Parathyroid adenoma (tissue), 2 donors: ENCODE measurements at regions not wholly inside any gene's neighbourhood (a gene's known extent, or its start where the extent isn't known, plus 50 kb on each side); places are given as distances from the start of the nearest gene placed in this dataset.

Source experiments
- H2AFZ ChIP-seq: fragments of 300-600 bp; sonication (generic); one replicate; pipeline ENCODE4 v1.7.0; 2017; ENCODE audit warnings: antibody characterized with exemption, mild to moderate bottlenecking
- H3K27ac ChIP-seq: fragments of 300-600 bp; sonication (generic); one replicate; pipeline ENCODE4 v1.7.0; 2017
- H3K27me3 ChIP-seq: fragments of 300-600 bp; sonication (generic); one replicate; pipeline ENCODE4 v1.7.0; 2017; ENCODE audit warnings: low read length; ENCODE audit not compliant: control insufficient read depth, insufficient read depth
- H3K36me3 ChIP-seq: fragments of 300-600 bp; sonication (generic); one replicate; pipeline ENCODE4 v1.7.0; 2017; ENCODE audit warnings: low read length; ENCODE audit not compliant: control insufficient read depth, insufficient read depth
- H3K4me1 ChIP-seq: fragments of 300-600 bp; sonication (generic); one replicate; pipeline ENCODE4 v1.7.0; 2017; ENCODE audit warnings: control low read depth
- H3K4me2 ChIP-seq: fragments of 300-600 bp; sonication (generic); one replicate; pipeline ENCODE4 v1.7.0; 2017; ENCODE audit warnings: low read length
- H3K4me3 ChIP-seq: fragments of 300-600 bp; sonication (generic); one replicate; pipeline ENCODE4 v1.7.0; 2017; ENCODE audit warnings: low read depth, low read length
- H3K79me2 ChIP-seq: fragments of 300-600 bp; sonication (generic); one replicate; pipeline ENCODE4 v1.7.0; 2017; ENCODE audit warnings: control low read depth
- H3K9ac ChIP-seq: fragments of 300-600 bp; sonication (generic); one replicate; pipeline ENCODE4 v1.7.0; 2017; ENCODE audit warnings: mild to moderate bottlenecking
- H3K9me3 ChIP-seq: fragments of 300-600 bp; sonication (generic); one replicate; pipeline ENCODE4 v1.7.0; 2017; ENCODE audit warnings: low read length; ENCODE audit not compliant: control insufficient read depth
- TF ChIP-seq, protein P1 (sequence below): fragments of 300-600 bp; sonication (generic); IDR thresholded peaks from one replicate; pipeline ENCODE4 v1.7.0; 2017; ENCODE audit warnings: antibody characterized with exemption, mild to moderate bottlenecking
- donor health status: primary hyperparathyroidism.

DNA sequence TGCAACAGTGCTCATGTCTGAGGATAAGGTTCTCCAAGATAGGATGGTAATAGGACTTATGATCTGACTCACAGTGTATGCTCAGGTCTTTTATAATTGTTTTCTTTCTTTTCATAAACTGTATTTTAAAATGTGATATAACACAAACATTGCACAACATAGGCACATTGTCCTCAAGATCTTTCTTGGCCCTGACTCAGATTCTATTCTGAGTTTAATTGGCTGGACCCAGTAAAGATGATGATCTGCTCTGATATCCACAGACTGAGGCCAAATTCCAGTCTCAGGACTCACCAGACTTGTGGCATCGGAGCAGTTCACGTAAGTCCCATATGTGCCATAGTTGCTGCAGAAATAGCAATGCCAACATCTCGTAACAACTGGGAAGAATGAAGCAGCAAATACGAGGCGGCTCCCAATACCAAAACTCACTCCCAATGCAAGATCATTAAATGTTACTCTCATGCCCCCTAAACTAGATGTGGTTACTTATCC lies 448.9 kb upstream of the SLC14A2 start:
- no peak overlapping the region for H3K4me2 ChIP-seq
- no peaks in the 10 kb centered on the region for H3K36me3 ChIP-seq
- no peaks in the 10 kb centered on the region for H3K79me2 ChIP-seq
- no peak overlapping the region for H3K27ac ChIP-seq
- H3K4me3 ChIP-seq: no peak overlapping the region
- H3K9ac ChIP-seq: no peak overlapping the region
- TF ChIP-seq, protein P1, sequence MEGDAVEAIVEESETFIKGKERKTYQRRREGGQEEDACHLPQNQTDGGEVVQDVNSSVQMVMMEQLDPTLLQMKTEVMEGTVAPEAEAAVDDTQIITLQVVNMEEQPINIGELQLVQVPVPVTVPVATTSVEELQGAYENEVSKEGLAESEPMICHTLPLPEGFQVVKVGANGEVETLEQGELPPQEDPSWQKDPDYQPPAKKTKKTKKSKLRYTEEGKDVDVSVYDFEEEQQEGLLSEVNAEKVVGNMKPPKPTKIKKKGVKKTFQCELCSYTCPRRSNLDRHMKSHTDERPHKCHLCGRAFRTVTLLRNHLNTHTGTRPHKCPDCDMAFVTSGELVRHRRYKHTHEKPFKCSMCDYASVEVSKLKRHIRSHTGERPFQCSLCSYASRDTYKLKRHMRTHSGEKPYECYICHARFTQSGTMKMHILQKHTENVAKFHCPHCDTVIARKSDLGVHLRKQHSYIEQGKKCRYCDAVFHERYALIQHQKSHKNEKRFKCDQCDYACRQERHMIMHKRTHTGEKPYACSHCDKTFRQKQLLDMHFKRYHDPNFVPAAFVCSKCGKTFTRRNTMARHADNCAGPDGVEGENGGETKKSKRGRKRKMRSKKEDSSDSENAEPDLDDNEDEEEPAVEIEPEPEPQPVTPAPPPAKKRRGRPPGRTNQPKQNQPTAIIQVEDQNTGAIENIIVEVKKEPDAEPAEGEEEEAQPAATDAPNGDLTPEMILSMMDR: no peak
- H3K27me3 ChIP-seq: no peaks in the 10 kb centered on the region
- H2AFZ ChIP-seq: no peak overlapping the region
- H3K9me3 ChIP-seq: no peaks in the 10 kb centered on the region
- no peaks in the 10 kb centered on the region for H3K4me1 ChIP-seq

DNA sequence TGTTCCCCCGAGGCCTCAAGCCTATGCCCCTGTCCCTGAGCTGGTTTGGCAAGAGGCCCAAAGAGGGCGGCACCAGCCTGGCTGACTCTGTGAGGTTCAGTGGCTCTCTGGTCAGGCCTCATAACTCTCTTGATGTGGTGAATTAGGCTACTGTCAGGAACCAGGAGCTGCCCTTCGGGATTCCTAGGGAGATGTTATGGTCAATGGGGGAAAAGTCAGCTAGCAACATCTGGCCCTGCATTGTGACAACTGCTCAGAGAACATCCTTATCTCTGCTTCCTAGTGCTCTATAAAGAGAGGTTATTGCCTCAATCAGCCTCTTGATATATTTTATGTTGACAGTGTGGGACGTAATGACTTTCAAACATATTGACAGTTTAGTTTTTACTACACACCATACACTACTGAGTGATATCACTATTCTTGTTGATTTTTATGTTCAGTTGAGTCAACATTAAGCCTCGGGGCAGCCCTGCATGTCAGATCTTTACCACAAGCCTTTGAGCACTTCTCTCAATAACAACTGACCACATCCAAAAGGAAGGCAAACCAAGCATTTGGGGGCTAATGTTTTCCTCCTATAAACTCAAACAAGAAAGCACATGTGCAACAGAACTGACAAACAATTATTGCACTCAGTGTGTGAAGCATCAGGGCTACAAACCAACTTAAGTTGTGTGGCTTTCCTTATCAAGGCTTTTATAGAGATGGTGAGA lies 448.3 kb upstream of the SLC14A2 start:
- Histone ChIP-seq H3K4me2 (no peak overlapping the region), H3K27ac (no peak overlapping the region)

DNA sequence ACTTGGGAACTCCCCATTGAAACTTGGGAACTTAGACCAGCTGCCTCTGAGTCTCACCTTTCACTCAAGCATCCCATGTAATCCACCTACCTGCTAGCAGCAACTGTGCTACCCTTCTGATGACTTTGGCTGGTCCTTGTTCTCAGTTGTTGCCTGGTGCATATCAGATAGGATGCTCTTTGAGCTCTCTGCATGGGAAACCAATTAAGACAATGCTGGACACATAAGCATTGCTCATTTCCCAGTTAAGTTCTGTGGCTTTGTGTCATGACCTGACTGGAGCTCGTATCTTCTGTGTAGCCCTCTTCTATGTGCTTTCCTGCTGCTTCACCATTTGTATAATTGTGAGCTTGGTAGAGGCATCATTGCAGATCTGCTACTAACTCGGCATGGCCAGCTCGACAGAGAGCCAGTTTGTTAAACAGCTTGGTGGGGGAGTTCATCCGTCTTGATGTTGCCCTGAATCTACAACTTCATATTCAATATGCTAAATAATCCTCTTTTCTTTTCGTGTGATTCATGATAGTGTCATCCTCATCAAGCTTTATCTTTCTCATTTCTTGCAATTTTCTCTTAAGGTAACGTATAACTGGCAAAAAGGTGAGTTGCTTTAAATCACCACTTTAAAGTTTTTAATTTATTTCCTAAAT lies 447.5 kb upstream of the SLC14A2 start:
- no peaks in the 10 kb centered on the region for H3K79me2 ChIP-seq
- H3K4me2 ChIP-seq: no peak overlapping the region
- no peak overlapping the region for H3K9ac ChIP-seq
- no peak overlapping the region for H3K27ac ChIP-seq
- H3K9me3 ChIP-seq: no peaks in the 10 kb centered on the region
- H3K27me3 ChIP-seq: no peaks in the 10 kb centered on the region
- H2AFZ ChIP-seq: no peak overlapping the region
- no peaks in the 10 kb centered on the region for H3K36me3 ChIP-seq
- TF ChIP-seq, protein P1: no peak
- H3K4me1 ChIP-seq: no peaks in the 10 kb centered on the region
- no peak overlapping the region for H3K4me3 ChIP-seq

More for the DNA sequence above, 448.3 kb upstream of the SLC14A2 start:
- Histone ChIP-seq H3K9me3 (no peaks in the 10 kb centered on the region), H3K79me2 (no peaks in the 10 kb centered on the region), H3K4me3 (no peak overlapping the region), H3K36me3 (no peaks in the 10 kb centered on the region), H3K27me3 (no peaks in the 10 kb centered on the region), H2AFZ (no peak overlapping the region), H3K4me1 (no peaks in the 10 kb centered on the region), H3K9ac (no peak overlapping the region)
- TF ChIP-seq, protein P1: no peak

DNA sequence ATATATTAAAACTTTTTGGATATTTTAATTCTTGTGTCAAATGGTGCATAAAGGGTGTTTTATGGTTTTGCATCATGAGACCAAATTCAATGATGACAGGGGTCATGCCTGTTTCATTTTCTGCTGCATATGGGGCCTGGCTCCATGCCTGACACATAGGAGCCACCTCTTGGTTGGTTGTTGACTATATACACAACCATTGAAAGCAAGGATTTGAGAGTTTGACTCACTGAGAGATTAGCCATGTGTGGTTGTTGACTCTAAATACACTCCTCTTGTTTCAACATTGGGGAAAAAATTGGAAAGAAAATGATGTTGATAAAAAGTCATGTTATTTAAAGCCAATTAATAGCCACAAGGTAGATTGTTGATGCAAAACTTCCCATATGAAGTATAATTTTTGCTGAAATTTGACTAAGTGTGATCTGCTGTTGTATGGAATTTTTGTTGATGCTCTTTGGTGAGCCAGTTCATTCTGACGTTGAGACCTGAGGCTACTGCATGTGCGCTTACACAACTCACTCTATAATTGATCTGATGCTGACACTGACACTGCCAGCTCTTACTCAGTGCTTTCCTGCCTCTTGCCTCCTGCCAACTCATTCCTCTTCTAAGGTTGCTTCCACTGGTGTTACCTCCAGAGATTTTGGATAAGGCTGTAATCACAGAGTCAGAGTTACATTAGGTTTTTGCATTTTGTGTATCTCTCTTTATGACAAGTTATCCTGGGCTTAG lies 446.2 kb upstream of the SLC14A2 start:
- Histone ChIP-seq H3K36me3 (no peaks in the 10 kb centered on the region), H3K9ac (no peak overlapping the region), H3K4me2 (no peak overlapping the region), H3K4me1 (no peaks in the 10 kb centered on the region), H3K27ac (no peak overlapping the region), H3K4me3 (no peak overlapping the region), H3K79me2 (no peaks in the 10 kb centered on the region), H3K27me3 (no peaks in the 10 kb centered on the region), H2AFZ (no peak overlapping the region), H3K9me3 (no peaks in the 10 kb centered on the region)
- TF ChIP-seq, protein P1: no peak
